Hippocampal formation (tissue), 2 donors: ENCODE measurements at regions not wholly inside any gene's neighbourhood (a gene's known extent, or its start where the extent isn't known, plus 50 kb on each side); places are given as distances from the start of the nearest gene placed in this dataset.
A peak's percentile ranks its signal among the peaks of the same experiment; 100 is the strongest.

Source experiments
- DNase-seq, 2 donors: peaks; one replicate each; lab custom pipeline; 2025; lab: John Stamatoyannopoulos, UW

DNA sequence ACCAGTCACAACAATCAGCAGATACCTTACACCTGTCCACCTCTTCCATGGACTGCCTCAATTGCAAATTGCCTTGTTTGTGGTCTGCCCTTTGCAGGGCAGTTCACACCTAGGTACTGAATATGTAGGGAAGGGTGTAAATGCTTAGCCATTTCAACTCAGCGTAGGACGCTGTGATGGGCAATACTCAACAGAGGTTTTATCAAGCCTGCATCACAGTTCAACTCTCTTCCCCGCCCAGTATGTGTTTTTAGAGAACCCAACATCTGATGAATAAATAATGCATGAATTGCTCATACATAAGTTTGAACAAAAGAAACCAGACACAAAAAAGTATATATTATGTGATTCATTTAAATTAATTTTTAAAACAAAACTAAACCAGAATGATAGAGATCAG lies 124.4 kb downstream of the P2RY1 start:
- no peak for DNase-seq

GRCh38 chr3:152960684-152961083 lies 125.8 kb downstream of the P2RY1 start:
- DNase-seq: no peak

GRCh38 chr3:152961323-152961722 lies 126.4 kb downstream of the P2RY1 start:
- no peak for DNase-seq

- DNase-seq: no peak
These were observed 130.1 kb downstream of the P2RY1 start for GRCh38 chr3:152964911-152965609.

- DNase-seq: no peak
These were observed 133.6 kb downstream of the P2RY1 start for GRCh38 chr3:152968388-152969024.

GRCh38 chr3:152969557-152970300 lies 134.8 kb downstream of the P2RY1 start:
- no peak for DNase-seq

GRCh38 chr3:152970851-152971250 lies 135.9 kb downstream of the P2RY1 start:
- DNase-seq: no peak

GRCh38 chr3:152971880-152972279 lies 136.9 kb downstream of the P2RY1 start:
- no peak for DNase-seq

DNA sequence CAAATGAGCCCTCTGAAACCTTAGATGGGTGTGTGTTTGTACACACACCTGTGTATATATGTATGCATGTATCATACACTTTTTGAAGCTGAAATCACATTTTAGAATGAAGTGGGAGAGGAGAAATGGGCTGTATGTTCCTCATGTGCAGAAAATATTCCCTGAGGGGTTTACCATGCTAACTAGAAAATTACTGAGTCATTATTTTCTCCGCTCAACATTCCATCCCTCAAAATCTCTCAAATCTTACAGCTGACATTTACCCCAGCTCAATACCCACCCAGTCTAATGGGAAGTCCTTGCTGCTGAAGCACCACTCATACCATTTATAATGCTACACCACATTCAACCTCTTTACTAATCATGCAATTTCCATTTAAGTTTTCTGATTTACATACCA lies 138.6 kb downstream of the P2RY1 start:
- DNase-seq: no peak

- no peak for DNase-seq
These were observed 141.3 kb downstream of the P2RY1 start for GRCh38 chr3:152976239-152976638.

GRCh38 chr3:152977366-152977765 lies 142.4 kb downstream of the P2RY1 start:
- DNase-seq: no peak

DNA sequence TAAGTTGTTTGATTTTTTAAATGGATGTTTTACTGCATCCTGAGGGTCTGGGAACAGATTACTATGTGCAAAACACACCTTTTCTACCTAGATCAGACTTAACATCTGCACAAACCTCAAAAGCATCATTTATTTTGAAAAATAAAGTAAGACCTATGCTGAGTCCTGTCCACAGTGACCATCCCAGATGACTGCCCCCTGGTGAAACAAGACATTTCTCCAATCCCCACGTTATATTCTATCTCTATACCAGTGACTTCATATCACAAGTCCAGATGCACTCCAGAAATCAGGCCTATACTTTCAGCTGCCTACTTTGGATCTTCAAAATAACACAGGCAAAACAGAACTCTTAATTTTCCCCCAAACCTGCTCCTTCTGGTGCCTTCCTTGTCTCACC lies 143.2 kb downstream of the P2RY1 start:
- DNase-seq: no peak

DNA sequence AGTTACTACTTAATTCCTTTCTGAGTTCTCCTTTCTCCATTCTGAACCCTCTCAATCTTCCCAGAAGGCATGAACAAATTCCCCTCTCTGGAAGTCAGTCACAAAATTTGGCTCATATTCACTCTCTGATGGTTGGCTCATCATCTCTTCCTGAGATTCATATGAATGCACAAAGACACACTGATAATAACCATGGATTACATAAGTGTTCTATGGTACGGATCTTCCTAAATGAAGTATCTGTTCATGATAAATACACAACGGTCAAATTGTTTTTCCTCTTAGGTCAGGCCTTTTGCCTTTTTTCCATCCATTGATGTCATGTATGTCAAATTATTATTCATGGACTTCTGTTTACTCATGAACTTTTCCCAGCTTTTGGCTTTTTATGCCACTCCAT lies 162.6 kb downstream of the P2RY1 start:
- DNase-seq: no peak

- DNase-seq: no peak
These were observed 163.4 kb upstream of the RAP2B start for GRCh38 chr3:152998591-152998990.

GRCh38 chr3:153000325-153000724 lies 161.7 kb upstream of the RAP2B start:
- no peak for DNase-seq

- DNase-seq: no peak
These were observed 160.6 kb upstream of the RAP2B start for GRCh38 chr3:153001210-153002078.

GRCh38 chr3:153003441-153003840 lies 158.6 kb upstream of the RAP2B start:
- no peak for DNase-seq

GRCh38 chr3:153003862-153004261 lies 158.2 kb upstream of the RAP2B start:
- no peak for DNase-seq

- DNase-seq: no peak
These were observed 153.8 kb upstream of the RAP2B start for GRCh38 chr3:153008226-153008625.

GRCh38 chr3:153023896-153024295 lies 138.1 kb upstream of the RAP2B start:
- DNase-seq: no peak

GRCh38 chr3:153026026-153026425 lies 136.0 kb upstream of the RAP2B start:
- DNase-seq: peak in 1 of 2 donors; percentile 81

GRCh38 chr3:153028381-153028780 lies 133.6 kb upstream of the RAP2B start:
- DNase-seq: peak in 1 of 2 donors; percentile 80
